RPMI8226 (cell line): ENCODE measurements at regions not wholly inside any gene's neighbourhood (a gene's known extent, or its start where the extent isn't known, plus 50 kb on each side); places are given as distances from the start of the nearest gene placed in this dataset.

Source experiments
- DNase-seq: peaks from one replicate; pipeline ENCODE4 v3.0.0-alpha.2; 2015

DNA sequence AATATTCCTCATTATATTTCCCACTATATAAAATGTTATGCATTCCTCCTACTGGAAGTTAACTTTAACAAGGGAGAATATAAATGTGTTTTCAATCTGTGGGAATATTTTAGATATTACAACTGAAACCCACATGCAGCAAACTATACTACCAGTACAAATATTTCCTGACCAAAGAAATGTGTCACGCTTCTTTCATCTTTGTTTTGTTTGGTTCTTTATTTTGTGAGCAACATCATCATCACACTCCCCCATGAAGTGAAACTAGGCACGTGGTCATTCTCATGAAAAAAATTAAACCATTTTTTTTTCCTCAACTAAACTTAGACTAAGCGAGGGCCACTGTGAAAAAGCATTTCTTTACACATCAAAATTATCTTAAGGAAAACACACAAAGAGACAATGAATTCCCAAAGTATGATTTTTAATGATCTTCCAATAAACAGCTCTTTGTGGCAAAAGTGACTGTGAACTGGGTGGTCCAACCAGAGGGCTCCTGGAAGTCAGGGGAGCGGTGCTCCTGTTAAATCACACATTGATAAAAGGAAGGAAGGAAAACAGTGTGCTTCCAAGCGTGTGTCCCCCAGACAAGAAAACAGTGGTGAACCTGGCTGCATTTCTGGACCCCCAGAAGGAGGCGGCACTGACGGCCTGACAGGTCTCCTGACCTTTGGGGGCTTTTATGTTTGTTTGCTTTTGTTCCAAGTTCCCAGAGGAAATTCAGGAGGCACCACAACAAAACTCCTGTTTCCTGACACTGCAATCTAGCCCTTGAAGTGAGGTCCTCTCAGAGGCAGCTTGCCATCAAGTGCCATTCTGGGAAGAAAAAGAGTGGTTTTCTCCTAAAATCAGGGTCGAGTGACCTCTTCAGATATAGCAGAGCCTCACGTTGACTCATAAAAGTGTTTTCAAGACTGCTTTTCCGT, 166.8 kb upstream of the FOXQ1 start:
- no peak for DNase-seq

DNA sequence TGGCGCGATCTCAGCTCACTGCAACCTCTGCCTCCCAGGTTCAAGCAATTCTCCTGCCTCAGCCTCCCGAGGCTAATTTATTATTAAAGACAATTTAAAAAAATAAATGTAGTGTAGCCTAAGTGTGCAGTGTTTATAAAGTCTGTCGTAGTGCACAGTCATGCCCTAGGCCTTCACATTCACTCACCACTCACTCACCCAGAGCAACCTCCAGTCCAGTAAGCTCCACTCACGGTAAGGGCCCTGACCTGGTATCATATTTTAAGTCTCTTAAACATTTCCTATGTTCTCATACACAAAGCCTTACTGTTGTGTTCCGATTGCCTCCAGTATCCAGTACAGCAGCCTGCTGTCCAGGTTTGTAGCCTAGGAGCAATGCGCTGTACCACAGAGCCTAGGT, 168.2 kb upstream of the FOXQ1 start:
- DNase-seq: no peak

DNA sequence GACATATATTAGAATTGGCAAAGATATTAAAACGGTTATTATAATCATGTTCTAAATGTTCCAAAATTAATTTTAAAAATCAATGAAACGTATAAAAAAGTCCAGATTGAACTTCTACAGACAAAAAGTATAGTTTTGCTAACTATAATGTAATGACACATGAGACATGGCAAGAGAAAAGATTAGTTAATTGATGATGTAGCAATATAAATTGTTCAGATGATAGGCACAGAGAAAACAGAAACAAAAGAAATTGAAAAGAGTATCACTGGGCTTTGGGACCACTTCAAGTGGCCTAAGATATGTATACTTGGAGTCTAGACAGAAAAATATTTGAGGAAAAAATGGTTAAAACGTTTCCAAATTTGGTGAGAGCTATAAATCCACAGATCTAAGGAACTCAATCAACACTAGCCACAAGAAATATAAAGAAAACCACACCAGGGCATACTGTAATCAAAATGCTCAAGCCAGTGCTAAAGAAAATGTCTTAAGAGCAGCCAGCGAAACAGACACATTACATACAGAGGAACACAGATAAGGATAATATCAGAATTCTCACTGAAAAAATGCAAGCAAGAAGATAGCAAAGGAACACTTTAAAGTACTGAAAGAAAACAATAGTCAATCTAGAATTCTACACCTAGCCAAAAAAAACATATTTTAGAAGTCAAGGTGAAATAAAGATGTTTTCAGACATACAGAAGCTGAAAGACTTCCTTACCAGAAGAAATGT, 172.6 kb upstream of the FOXQ1 start:
- no peak for DNase-seq

- DNase-seq: no peak
Observed at GRCh38 chr6:1137849-1138248, 174.0 kb upstream of the FOXQ1 start.

DNA sequence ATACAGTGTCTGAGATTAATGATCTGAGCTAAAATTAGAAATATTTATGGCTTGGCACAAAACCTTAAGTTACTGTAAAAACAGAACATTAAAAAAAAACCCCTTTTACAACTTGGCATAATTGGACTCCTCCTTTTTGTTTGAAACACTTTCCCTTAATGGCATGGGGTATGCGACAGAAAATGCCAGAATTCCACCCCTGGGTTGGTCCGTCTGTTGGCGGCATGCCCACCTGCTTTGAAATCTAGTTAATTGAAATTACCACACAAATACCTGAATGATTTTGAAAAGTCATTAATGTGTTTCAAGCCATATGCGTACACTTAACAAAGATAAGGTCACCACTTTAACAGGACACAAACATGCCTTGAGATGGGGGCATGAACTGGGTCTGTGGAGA, 175.1 kb upstream of the FOXQ1 start:
- DNase-seq: no peak

GRCh38 chr6:1136415-1136774, 175.5 kb upstream of the FOXQ1 start:
- DNase-seq: no peak

GRCh38 chr6:1135726-1136414, 176.0 kb upstream of the FOXQ1 start:
- DNase-seq: no peak

DNA sequence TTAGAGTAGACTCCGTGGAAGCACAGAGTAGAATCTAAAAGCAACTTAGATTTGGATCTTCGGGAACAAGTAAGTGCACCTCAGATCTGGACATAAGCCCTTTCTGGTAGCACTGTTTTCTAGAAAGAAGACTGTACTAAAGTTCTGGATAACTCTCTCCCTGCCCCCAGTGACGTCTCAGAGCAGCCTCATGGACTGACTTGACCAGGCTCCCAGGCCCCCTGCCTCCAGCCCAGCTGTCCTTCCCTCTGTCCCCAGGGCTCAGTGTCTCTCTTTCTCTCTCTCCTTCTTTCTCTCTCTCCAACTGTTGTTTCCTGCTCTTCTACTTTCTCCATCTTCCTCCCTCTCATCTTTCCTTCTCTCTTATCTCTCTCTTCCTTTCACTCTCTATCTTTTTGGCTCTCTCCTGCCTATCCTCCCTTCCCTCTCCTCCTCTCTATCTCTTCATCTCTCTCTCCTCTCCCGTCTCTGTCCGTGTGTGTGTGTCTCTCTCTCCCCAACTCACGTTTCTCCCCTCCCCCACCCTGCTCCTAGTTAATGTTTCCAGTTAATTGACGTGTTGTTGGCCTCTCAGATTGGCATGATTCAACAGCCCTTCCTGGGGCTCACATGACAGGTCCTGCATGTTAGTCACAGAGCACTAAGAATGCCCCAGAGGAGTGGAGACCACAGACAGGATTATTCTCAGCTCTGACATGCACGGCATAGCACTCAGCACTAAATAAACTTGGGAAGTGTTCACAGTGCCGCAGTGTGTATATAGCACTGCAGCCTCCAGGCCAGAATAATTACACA, 180.4 kb upstream of the FOXQ1 start:
- no peak for DNase-seq

GRCh38 chr6:1130709-1131108, 181.2 kb upstream of the FOXQ1 start:
- DNase-seq: no peak

DNA sequence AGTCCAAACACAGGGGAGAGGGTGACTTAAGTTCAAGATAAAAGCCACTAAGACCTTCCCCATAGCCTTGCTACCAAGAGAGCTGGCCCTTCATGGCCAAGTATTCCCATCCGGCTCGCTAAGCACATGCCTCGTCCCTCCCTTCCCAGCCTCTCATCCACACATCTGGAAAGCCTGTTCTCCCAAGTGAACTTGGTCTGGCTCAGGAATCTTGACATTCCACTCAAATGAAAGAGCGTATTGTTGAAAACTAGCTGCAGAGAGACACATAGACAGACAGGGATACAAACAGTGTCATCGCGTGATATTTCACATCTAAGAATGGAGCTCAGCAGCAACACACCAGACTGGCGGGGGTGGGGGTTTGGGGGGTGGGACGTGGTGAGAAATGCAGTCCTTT, 182.8 kb upstream of the FOXQ1 start:
- no peak for DNase-seq

DNA sequence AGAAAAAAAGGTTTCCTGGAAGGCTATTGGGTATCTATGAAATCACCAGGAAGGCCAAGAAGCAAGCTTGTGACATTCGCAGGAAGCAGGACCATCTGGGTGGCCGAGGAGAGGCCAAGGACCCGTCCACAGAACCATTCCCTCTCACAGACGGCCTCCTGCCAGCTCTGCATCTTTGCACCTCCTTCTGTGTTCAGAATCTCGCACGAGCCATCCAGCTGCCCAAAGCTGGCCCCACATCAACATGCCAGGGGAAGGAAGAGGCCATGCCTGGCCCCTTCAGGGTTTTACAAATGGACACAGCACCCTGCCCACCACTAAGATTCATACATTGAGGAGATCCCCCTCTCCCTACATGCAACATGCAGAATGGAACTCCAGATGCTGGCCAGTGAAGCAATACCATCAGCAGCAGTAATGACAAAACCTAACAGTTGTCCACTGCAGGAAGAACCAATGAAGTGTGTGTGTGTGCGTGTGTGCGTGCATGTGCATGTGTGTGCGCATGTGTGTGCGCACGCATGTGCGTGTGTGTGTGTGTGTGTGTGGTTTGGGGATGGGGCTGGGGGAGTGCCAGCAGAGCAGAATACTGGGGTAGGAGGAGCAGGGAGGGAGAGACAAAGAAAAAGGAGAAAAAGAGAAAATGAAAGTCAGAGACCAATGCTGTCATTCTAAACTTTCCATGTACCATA, 184.2 kb upstream of the FOXQ1 start:
- no peak for DNase-seq

DNA sequence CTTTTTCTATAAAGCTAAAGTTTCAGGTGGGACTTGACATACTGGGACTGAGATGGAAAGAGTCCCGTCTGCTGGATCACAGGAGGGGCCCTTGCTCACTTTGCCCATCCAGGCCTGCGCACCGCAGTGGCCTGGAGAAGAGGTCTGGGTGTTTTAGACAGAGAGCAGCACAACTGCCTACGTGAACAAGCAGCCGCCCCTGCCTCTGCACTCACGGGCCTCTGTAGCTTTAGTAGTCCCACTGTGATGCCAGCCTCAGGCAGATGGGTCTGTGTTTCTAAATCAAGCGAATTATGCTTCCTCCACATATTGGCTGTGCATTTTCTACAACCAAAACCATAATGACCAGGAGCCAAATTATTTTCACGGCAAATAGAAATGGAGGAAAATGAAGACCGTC, 184.8 kb upstream of the FOXQ1 start:
- DNase-seq: no peak

- no peak for DNase-seq
Observed at GRCh38 chr6:1126036-1126435, 185.9 kb upstream of the FOXQ1 start.

GRCh38 chr6:1125297-1125696, 186.6 kb upstream of the FOXQ1 start:
- DNase-seq: no peak

DNA sequence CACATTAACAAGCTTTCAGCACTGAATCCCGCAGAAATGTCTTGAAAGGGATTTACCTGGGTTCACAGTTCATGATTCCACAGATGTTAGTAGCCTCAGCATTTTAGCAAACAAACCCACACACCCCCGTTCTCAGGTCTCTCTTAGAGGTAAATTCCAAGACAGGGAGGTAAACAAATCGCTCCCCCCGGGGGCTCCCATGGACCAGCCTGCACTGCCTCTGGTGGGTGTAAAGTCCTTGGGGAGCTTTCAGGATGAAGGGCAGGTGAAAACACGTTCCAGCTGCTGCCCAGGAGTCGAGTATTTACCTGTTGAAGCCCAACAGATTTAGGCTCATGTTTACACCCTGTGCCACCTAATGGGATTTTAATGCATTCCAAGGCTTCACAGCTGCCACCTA, 187.0 kb upstream of the FOXQ1 start:
- no peak for DNase-seq

DNA sequence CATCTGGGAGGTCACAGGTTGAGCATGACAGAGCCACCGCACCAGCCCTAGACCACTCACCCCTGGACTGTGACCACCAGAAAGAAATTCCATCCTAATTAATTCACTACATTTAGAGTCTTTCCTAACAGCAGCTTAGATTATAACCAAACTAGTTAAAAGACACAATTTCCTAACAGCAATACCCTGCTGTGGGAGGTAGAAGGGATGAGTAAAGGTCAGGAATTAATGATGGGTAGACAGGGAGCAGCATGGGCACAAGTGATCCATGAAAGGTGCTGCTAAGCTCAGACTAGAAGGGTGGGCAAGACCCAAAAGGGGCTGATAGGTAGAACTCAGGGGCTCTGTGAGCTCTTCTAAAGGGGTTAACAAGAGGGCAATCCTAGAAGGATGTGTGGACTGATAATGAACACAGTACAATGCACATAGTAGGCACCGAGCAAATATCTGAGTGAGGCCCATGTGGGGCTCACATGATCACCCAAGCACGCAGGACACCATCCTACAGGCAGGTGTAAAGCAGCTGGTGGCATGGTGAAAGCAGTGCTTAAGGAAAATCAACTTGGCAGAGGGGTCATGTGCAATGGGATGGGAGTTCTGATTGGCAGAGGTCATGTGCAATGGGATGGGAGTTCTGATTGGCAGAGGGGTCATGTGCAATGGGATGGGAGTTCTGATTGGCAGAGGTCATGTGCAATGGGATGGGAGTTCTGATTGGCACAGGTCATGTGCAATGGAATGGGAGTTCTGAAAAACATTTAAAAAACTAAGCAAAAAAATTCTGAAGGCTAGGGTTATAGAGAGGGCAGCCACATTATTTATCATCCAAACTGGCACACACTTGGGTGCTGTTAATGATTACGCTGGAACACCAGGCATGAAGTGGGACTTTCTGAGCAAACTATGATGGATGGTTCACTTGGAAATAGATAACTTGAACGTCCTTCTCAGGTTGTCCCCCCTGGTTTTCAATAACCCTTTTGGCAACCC, 188.2 kb upstream of the FOXQ1 start:
- no peak for DNase-seq

DNA sequence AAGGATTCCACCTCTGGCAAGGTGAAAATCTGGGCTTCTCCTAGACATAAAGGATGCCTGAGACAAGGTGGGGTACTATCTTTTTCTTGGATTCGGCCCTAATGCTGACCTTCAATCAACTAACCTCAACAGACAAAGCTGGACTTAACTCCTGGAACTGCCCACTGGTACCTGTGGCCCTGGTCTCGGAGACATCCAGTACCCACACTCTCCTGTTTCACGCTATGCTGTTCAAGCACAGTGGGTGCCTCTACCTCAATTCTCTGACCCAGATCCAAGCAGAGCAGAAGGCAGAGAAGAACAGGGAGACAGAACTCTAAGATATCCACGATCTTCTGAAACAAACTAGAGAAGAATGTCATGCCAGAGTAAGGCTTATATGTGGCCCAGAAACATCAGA, 189.8 kb upstream of the FOXQ1 start:
- no peak for DNase-seq

DNA sequence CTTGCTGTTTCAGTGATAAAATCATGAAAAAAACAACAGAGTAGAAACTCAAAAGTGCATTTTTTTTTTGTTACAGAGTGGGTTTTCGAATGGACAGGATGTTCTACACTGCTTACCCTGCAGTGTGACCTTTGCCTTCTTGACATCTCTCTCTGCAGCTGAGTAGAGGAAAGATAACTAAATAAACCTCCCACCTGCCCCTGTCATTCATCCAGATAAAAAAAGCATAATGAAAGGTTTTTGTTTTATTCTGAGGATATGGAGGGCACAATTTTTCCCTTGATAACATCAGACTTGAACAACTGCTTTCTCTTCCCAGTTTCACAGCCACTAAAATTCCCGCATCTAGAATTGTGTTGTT, 193.6 kb upstream of the FOXQ1 start:
- no peak for DNase-seq

DNA sequence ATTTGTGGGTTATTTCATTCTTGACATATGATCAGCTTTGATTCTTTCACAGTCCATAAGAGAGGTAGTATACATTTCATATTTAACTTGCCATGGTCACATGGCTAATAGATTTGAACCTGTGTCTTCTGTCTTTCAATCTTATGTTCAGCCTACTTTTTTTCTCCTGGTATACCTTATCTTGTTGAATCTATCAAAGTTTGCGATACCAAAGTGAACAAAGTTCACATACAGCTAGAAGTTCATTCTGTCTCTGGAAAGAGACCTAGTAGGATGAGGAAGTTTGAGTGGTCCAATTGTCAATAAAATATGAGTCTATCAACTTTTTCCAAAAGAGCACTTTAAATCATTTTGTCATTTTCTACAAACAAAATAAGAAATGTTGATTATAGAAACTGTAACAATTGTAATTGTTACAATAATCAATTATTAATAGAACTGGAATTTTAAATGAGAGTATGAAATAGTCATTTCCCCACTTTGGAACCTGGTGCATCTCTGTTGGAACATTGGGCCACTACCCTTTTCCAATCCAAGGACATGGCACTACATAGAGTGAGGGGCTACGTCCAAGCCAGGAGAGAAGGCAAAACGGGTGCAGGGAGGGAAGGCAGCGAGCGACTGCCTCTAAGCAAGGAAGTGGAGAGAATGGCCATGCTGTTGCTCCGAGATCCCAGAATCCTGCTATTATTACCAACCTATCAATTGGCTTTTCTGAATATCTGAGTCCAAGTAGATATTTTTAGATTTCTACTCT, 194.2 kb upstream of the FOXQ1 start:
- DNase-seq: no peak

- DNase-seq: no peak
Observed at GRCh38 chr6:1116149-1116548, 195.7 kb upstream of the FOXQ1 start.
